ENCODE measurements at regions not wholly inside any gene's neighbourhood (a gene's known extent, or its start where the extent isn't known, plus 50 kb on each side); places are given as distances from the start of the nearest gene placed in this dataset.

GRCh38 chr7:37534893-37535610 is 86.4 kb upstream of the ELMO1 start:
- Histone ChIP-seq H3K4me1 (ENCODE audit: control extremely low read depth in 1 of 4, control insufficient read depth in 4 of 4, insufficient read depth in 4 of 4, low read length in 3 of 4) (peaks cover 0 to 36% (median 13%) of the 10 kb centered on the region in 4 experiments), H3K9me3 (ENCODE audit: control extremely low read depth in 1 of 5, control insufficient read depth in 4 of 5, insufficient read depth in 2 of 5, low read depth in 1 of 5, low read length in 4 of 5) (peaks cover 0 to 5% (median 3%) of the 10 kb centered on the region in 5 experiments), H3K4me3 (ENCODE audit: control insufficient read depth in 1 of 7, extremely low read depth in 1 of 7, insufficient read depth in 4 of 7, low read depth in 2 of 7, low read length in 6 of 7) (no peak overlapping the region), H3K27me3 (replicated peaks in 2 of 5; ENCODE audit: control insufficient read depth in 4 of 5, insufficient read depth in 5 of 5, low read length in 4 of 5) (no peaks in the 10 kb centered on the region), H3K36me3 (ENCODE audit: control insufficient read depth in 4 of 4, insufficient read depth in 4 of 4, low read length in 3 of 4) (peaks cover 0 to 2% (median 0%) of the 10 kb centered on the region in 4 experiments), H3K27ac (ENCODE audit: insufficient read depth in 1 of 2, low read depth in 1 of 2, low read length in 2 of 2, poor library complexity in 1 of 2, severe bottlenecking in 2 of 2) (no peak overlapping the region)
- ChIA-PET POLR2A (no interaction called here), CTCF (interaction anchor here (0.9 to 1.0 kb wide), 2 partner anchors 9 to 149 kb away, joined by 3 to 4 read pairs; partner anchors contain the start of gene GPR141)
- no peak for DNase-seq
- WGBS (ENCODE audit: insufficient coverage), result 100% methylated on average over 6 of the region's 7 CpGs

GRCh38 chr7:37535841-37536240 is 87.2 kb upstream of the ELMO1 start:
- POLR2A ChIA-PET, result no interaction called here
- H3K4me3 ChIP-seq (ENCODE audit: control insufficient read depth in 1 of 7, extremely low read depth in 1 of 7, insufficient read depth in 4 of 7, low read depth in 2 of 7, low read length in 6 of 7), result no peak overlapping the region
- H3K27ac ChIP-seq (ENCODE audit: insufficient read depth in 1 of 2, low read depth in 1 of 2, low read length in 2 of 2, poor library complexity in 1 of 2, severe bottlenecking in 2 of 2), result no peak overlapping the region
- H3K9me3 ChIP-seq (ENCODE audit: control extremely low read depth in 1 of 5, control insufficient read depth in 4 of 5, insufficient read depth in 2 of 5, low read depth in 1 of 5, low read length in 4 of 5), result peaks cover 0 to 5% (median 3%) of the 10 kb centered on the region in 5 experiments
- CTCF ChIA-PET, result no interaction called here
- no peaks in the 10 kb centered on the region for H3K27me3 ChIP-seq (replicated peaks in 2 of 5; ENCODE audit: control insufficient read depth in 4 of 5, insufficient read depth in 5 of 5, low read length in 4 of 5)
- no peak for DNase-seq
- H3K4me1 ChIP-seq (ENCODE audit: control extremely low read depth in 1 of 4, control insufficient read depth in 4 of 4, insufficient read depth in 4 of 4, low read length in 3 of 4), result peaks cover 0 to 33% (median 11%) of the 10 kb centered on the region in 4 experiments
- peaks cover 0 to 2% (median 0%) of the 10 kb centered on the region in 4 experiments for H3K36me3 ChIP-seq (ENCODE audit: control insufficient read depth in 4 of 4, insufficient read depth in 4 of 4, low read length in 3 of 4)

DNA sequence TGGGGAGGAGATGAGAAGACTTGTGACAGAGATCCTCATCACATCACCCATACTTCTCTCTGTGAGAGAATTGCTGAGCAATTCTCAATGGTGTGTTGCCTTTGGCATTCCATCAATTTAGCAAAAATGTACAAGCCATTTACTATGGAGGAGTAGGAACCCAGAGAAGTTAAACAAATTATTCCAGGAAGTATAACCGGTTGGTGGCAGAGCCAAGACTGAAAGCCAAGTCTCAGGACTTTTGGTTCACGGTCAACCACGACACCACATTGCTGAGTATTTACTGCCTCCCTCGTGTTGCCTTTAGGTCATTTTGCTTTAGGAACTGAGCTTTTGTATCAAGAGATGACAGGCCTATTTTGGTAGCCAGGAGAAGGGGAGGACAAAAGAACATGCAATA is 88.0 kb upstream of the ELMO1 start:
- ChIA-PET CTCF (interaction anchor here (0.7 kb wide), 1 partner anchor 364 kb away, joined by 3 read pairs; no protein-coding TSS in a partner anchor), POLR2A (no interaction called here)
- Histone ChIP-seq H3K9me3 (ENCODE audit: control extremely low read depth in 1 of 5, control insufficient read depth in 4 of 5, insufficient read depth in 2 of 5, low read depth in 1 of 5, low read length in 4 of 5) (peaks cover 0 to 5% (median 3%) of the 10 kb centered on the region in 5 experiments), H3K27ac (ENCODE audit: insufficient read depth in 1 of 2, low read depth in 1 of 2, low read length in 2 of 2, poor library complexity in 1 of 2, severe bottlenecking in 2 of 2) (no peak overlapping the region), H3K27me3 (replicated peaks in 2 of 5; ENCODE audit: control insufficient read depth in 4 of 5, insufficient read depth in 5 of 5, low read length in 4 of 5) (no peaks in the 10 kb centered on the region), H3K4me1 (ENCODE audit: control extremely low read depth in 1 of 4, control insufficient read depth in 4 of 4, insufficient read depth in 4 of 4, low read length in 3 of 4) (peaks cover 0 to 37% (median 11%) of the 10 kb centered on the region in 4 experiments), H3K4me3 (ENCODE audit: control insufficient read depth in 1 of 7, extremely low read depth in 1 of 7, insufficient read depth in 4 of 7, low read depth in 2 of 7, low read length in 6 of 7) (no peak overlapping the region), H3K36me3 (ENCODE audit: control insufficient read depth in 4 of 4, insufficient read depth in 4 of 4, low read length in 3 of 4) (peaks cover 0 to 2% (median 0%) of the 10 kb centered on the region in 4 experiments)
- WGBS (ENCODE audit: insufficient coverage), result 44% methylated on average over 4 of the region's 4 CpGs
- peak in 1 of 3 donors; percentile 31 for DNase-seq

DNA sequence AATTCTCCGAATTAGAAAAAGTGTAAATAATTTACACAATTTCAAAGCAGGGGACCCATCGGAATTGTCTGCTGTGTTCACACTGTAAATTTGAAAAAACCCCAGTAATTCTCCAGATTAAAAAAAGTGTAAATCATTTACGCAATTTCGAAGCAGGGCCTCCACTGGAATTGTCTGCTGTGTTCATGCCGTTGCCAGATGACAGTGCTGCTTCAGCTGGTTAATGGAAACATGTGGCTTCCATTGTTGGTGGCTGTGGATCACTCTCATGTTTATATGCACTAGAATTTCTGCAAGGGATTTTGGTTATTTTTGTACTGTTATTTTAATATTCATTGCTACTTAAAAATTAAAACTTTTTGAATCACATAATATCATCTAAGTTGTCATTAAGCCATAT is 88.8 kb upstream of the ELMO1 start:
- WGBS (ENCODE audit: insufficient coverage), result 97% methylated on average over 3 of the region's 5 CpGs
- peaks cover 0 to 2% (median 0%) of the 10 kb centered on the region in 4 experiments for H3K36me3 ChIP-seq (ENCODE audit: control insufficient read depth in 4 of 4, insufficient read depth in 4 of 4, low read length in 3 of 4)
- no peak overlapping the region for H3K27ac ChIP-seq (ENCODE audit: insufficient read depth in 1 of 2, low read depth in 1 of 2, low read length in 2 of 2, poor library complexity in 1 of 2, severe bottlenecking in 2 of 2)
- ChIA-PET POLR2A (no interaction called here), CTCF (no interaction called here)
- peaks cover 0 to 5% (median 3%) of the 10 kb centered on the region in 5 experiments for H3K9me3 ChIP-seq (ENCODE audit: control extremely low read depth in 1 of 5, control insufficient read depth in 4 of 5, insufficient read depth in 2 of 5, low read depth in 1 of 5, low read length in 4 of 5)
- H3K27me3 ChIP-seq (replicated peaks in 2 of 5; ENCODE audit: control insufficient read depth in 4 of 5, insufficient read depth in 5 of 5, low read length in 4 of 5), result no peaks in the 10 kb centered on the region
- H3K4me3 ChIP-seq (ENCODE audit: control insufficient read depth in 1 of 7, extremely low read depth in 1 of 7, insufficient read depth in 4 of 7, low read depth in 2 of 7, low read length in 6 of 7), result no peak overlapping the region
- H3K4me1 ChIP-seq (ENCODE audit: control extremely low read depth in 1 of 4, control insufficient read depth in 4 of 4, insufficient read depth in 4 of 4, low read length in 3 of 4), result peaks cover 0 to 33% (median 9%) of the 10 kb centered on the region in 4 experiments
- no peak for DNase-seq

GRCh38 chr7:37538945-37539344 is 90.3 kb upstream of the ELMO1 start:
- peaks cover 0 to 1% (median 0%) of the 10 kb centered on the region in 5 experiments for H3K9me3 ChIP-seq (ENCODE audit: control extremely low read depth in 1 of 5, control insufficient read depth in 4 of 5, insufficient read depth in 2 of 5, low read depth in 1 of 5, low read length in 4 of 5)
- H3K36me3 ChIP-seq (ENCODE audit: control insufficient read depth in 4 of 4, insufficient read depth in 4 of 4, low read length in 3 of 4), result no peaks in the 10 kb centered on the region
- ChIA-PET CTCF (interaction anchor here (0.9 kb wide), 1 partner anchor 230 kb away, joined by 3 read pairs; no protein-coding TSS in a partner anchor), POLR2A (no interaction called here)
- peaks cover 0 to 26% (median 7%) of the 10 kb centered on the region in 4 experiments for H3K4me1 ChIP-seq (ENCODE audit: control extremely low read depth in 1 of 4, control insufficient read depth in 4 of 4, insufficient read depth in 4 of 4, low read length in 3 of 4)
- H3K27ac ChIP-seq (ENCODE audit: insufficient read depth in 1 of 2, low read depth in 1 of 2, low read length in 2 of 2, poor library complexity in 1 of 2, severe bottlenecking in 2 of 2), result no peak overlapping the region
- no peak overlapping the region for H3K4me3 ChIP-seq (ENCODE audit: control insufficient read depth in 1 of 7, extremely low read depth in 1 of 7, insufficient read depth in 4 of 7, low read depth in 2 of 7, low read length in 6 of 7)
- no peak for DNase-seq
- WGBS (ENCODE audit: insufficient coverage), result 100% methylated on average over 2 of the region's 4 CpGs
- H3K27me3 ChIP-seq (replicated peaks in 2 of 5; ENCODE audit: control insufficient read depth in 4 of 5, insufficient read depth in 5 of 5, low read length in 4 of 5), result no peaks in the 10 kb centered on the region

- Histone ChIP-seq H3K36me3 (ENCODE audit: control insufficient read depth in 4 of 4, insufficient read depth in 4 of 4, low read length in 3 of 4) (no peaks in the 10 kb centered on the region), H3K4me1 (ENCODE audit: control extremely low read depth in 1 of 4, control insufficient read depth in 4 of 4, insufficient read depth in 4 of 4, low read length in 3 of 4) (peaks cover 0 to 31% (median 7%) of the 10 kb centered on the region in 4 experiments), H3K9me3 (ENCODE audit: control extremely low read depth in 1 of 5, control insufficient read depth in 4 of 5, insufficient read depth in 2 of 5, low read depth in 1 of 5, low read length in 4 of 5) (no peaks in the 10 kb centered on the region), H3K4me3 (ENCODE audit: control insufficient read depth in 1 of 7, extremely low read depth in 1 of 7, insufficient read depth in 4 of 7, low read depth in 2 of 7, low read length in 6 of 7) (no peak overlapping the region), H3K27ac (ENCODE audit: insufficient read depth in 1 of 2, low read depth in 1 of 2, low read length in 2 of 2, poor library complexity in 1 of 2, severe bottlenecking in 2 of 2) (no peak overlapping the region), H3K27me3 (replicated peaks in 2 of 5; ENCODE audit: control insufficient read depth in 4 of 5, insufficient read depth in 5 of 5, low read length in 4 of 5) (no peaks in the 10 kb centered on the region)
- ChIA-PET CTCF (interaction anchor here (1.1 to 1.2 kb wide), 2 partner anchors 8 to 291 kb away, joined by 3 to 4 read pairs; no protein-coding TSS in a partner anchor), POLR2A (no interaction called here)
- DNase-seq, result peak in 1 of 3 donors; percentile 29
- WGBS (ENCODE audit: insufficient coverage), result 27% methylated on average over 5 of the region's 9 CpGs
Observed at GRCh38 chr7:37540917-37541316, 92.3 kb upstream of the ELMO1 start.

DNA sequence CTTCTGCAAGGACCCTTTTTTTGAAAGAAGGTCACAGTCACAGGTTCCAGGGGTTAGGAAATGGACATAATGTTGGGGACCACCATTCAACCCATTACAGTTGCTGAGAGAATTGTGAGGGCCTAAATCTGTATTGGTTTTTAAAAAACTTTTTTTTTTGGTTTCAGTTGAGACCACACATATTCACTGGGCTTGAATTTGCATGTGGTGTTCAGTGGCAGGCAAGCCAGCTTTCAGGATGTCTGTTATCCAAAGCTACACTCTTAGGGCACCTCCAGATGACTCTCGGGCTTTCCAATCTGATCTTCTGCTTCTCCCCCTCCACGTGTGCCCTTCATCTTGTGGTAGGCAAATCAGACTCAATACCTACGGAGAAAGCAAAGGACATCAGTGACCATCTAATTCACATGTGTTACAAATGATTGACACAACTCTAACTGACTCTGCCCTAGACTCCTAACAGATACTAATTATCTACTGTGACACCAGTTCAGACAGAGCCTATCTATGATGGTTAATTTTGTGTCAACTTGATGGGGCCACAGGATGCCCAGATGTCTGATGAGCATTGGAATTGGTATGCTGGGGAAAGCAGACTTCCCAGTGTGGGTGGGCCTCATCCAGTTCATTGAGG is 93.3 kb upstream of the ELMO1 start:
- Histone ChIP-seq H3K27ac (ENCODE audit: insufficient read depth in 1 of 2, low read depth in 1 of 2, low read length in 2 of 2, poor library complexity in 1 of 2, severe bottlenecking in 2 of 2) (no peak overlapping the region), H3K9me3 (ENCODE audit: control extremely low read depth in 1 of 5, control insufficient read depth in 4 of 5, insufficient read depth in 2 of 5, low read depth in 1 of 5, low read length in 4 of 5) (no peaks in the 10 kb centered on the region), H3K27me3 (replicated peaks in 2 of 5; ENCODE audit: control insufficient read depth in 4 of 5, insufficient read depth in 5 of 5, low read length in 4 of 5) (no peaks in the 10 kb centered on the region), H3K36me3 (ENCODE audit: control insufficient read depth in 4 of 4, insufficient read depth in 4 of 4, low read length in 3 of 4) (no peaks in the 10 kb centered on the region), H3K4me3 (ENCODE audit: control insufficient read depth in 1 of 7, extremely low read depth in 1 of 7, insufficient read depth in 4 of 7, low read depth in 2 of 7, low read length in 6 of 7) (no peak overlapping the region), H3K4me1 (ENCODE audit: control extremely low read depth in 1 of 4, control insufficient read depth in 4 of 4, insufficient read depth in 4 of 4, low read length in 3 of 4) (peaks cover 0 to 26% (median 5%) of the 10 kb centered on the region in 4 experiments)
- ChIA-PET POLR2A (no interaction called here), CTCF (no interaction called here)
- 66% methylated on average over 3 of the region's 3 CpGs for WGBS (ENCODE audit: insufficient coverage)
- DNase-seq, result peak in 1 of 3 donors; percentile 19

Measured in common myeloid progenitor, CD34-positive (primary cell).